ENCODE measurements at regions not wholly inside any gene's neighbourhood (a gene's known extent, or its start where the extent isn't known, plus 50 kb on each side); places are given as distances from the start of the nearest gene placed in this dataset.

DNA sequence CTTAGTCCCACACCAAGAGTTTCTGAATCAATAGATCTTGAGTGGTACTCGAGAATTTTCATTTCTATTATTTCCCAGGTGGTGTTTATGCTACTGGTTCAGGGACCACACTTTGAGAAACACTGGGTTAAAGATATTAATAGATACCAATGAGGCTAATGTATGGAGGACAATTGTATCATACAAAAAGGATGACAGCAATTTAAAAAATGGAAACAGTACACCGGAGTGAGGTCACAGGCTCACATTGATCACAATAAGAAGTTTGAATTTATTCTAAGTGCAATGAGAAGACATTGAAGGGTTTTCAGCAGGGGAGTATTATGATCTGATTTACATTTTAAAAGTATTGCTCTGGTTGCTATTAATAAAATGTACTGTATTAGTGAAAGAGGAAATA is 488.3 kb downstream of the PCDH17 start:
- TF ChIP-seq JUND (IDR thresholded peaks at IDR 0.05) (no peak), SP1 (IDR thresholded peaks at IDR 0.05) (no peak), MAX (IDR thresholded peaks at IDR 0.05) (no peak), TAF1 (conservative IDR thresholded peaks at IDR 0.05) (no peak), EGR1 (IDR thresholded peaks at IDR 0.05; ENCODE audit: low read depth in 2 of 2) (no peak), YY1 (IDR thresholded peaks at IDR 0.05) (no peak), FOXA2 (IDR thresholded peaks at IDR 0.05) (no peak), ATF3 (IDR thresholded peaks at IDR 0.05) (no peak), REST (IDR thresholded peaks at IDR 0.05) (no peak), RXRA (IDR thresholded peaks at IDR 0.05) (no peak), ZBTB33 (IDR thresholded peaks at IDR 0.05) (no peak), HNF4G (IDR thresholded peaks at IDR 0.05) (no peak), NR2F2 (IDR thresholded peaks at IDR 0.05) (no peak)
- TF ChIP-seq, protein P1, sequence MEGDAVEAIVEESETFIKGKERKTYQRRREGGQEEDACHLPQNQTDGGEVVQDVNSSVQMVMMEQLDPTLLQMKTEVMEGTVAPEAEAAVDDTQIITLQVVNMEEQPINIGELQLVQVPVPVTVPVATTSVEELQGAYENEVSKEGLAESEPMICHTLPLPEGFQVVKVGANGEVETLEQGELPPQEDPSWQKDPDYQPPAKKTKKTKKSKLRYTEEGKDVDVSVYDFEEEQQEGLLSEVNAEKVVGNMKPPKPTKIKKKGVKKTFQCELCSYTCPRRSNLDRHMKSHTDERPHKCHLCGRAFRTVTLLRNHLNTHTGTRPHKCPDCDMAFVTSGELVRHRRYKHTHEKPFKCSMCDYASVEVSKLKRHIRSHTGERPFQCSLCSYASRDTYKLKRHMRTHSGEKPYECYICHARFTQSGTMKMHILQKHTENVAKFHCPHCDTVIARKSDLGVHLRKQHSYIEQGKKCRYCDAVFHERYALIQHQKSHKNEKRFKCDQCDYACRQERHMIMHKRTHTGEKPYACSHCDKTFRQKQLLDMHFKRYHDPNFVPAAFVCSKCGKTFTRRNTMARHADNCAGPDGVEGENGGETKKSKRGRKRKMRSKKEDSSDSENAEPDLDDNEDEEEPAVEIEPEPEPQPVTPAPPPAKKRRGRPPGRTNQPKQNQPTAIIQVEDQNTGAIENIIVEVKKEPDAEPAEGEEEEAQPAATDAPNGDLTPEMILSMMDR (IDR thresholded peaks at IDR 0.05; ENCODE audit: low read depth, low read length, missing input control) = no peak
- WGBS = 74% methylated on average over 2 of the region's 2 CpGs
- H3K9me3 ChIP-seq (ENCODE audit: control insufficient read depth in 4 of 4, low read length in 3 of 4) = no peaks in the 10 kb centered on the region
- no peak overlapping the region for H3K9ac ChIP-seq (ENCODE audit: low read depth in 1 of 2, low read length in 2 of 2)
- H3K4me1 ChIP-seq (ENCODE audit: control insufficient read depth in 4 of 4, insufficient read depth in 4 of 4, low read length in 3 of 4) = no peaks in the 10 kb centered on the region
- H3K4me3 ChIP-seq (ENCODE audit: low read depth in 1 of 3, low read length in 3 of 3) = no peak overlapping the region
- no peaks in the 10 kb centered on the region for H3K36me3 ChIP-seq (ENCODE audit: control insufficient read depth in 4 of 4, insufficient read depth in 3 of 4, low read depth in 1 of 4, low read length in 3 of 4)
- no peak overlapping the region for H3K27ac ChIP-seq (ENCODE audit: low read depth in 1 of 2, low read length in 2 of 2)
- H3K27me3 ChIP-seq (ENCODE audit: control insufficient read depth in 4 of 4, insufficient read depth in 4 of 4, low read length in 3 of 4) = no peaks in the 10 kb centered on the region
- DNase-seq (ENCODE audit: low spot score) = no peak

GRCh38 chr13:58126496-58126895 is 495.0 kb downstream of the PCDH17 start:
- TF ChIP-seq MAX (IDR thresholded peaks at IDR 0.05) (no peak), YY1 (IDR thresholded peaks at IDR 0.05) (no peak), GABPA (IDR thresholded peaks at IDR 0.05 in 1 of 2, conservative IDR thresholded peaks at IDR 0.05 in 1 of 2) (no peak), FOXA1 (IDR thresholded peaks at IDR 0.05) (no peak), ZBTB33 (IDR thresholded peaks at IDR 0.05) (no peak)
- no peak overlapping the region for H3K9ac ChIP-seq (ENCODE audit: low read depth in 1 of 2, low read length in 2 of 2)
- no peak for DNase-seq (ENCODE audit: low spot score)
- H3K4me1 ChIP-seq (ENCODE audit: control insufficient read depth in 4 of 4, insufficient read depth in 4 of 4, low read length in 3 of 4) = no peaks in the 10 kb centered on the region
- no peaks in the 10 kb centered on the region for H3K9me3 ChIP-seq (ENCODE audit: control insufficient read depth in 4 of 4, low read length in 3 of 4)
- no peak overlapping the region for H3K4me3 ChIP-seq (ENCODE audit: low read depth in 1 of 3, low read length in 3 of 3)
- H3K27ac ChIP-seq (ENCODE audit: low read depth in 1 of 2, low read length in 2 of 2) = no peak overlapping the region
- no peaks in the 10 kb centered on the region for H3K36me3 ChIP-seq (ENCODE audit: control insufficient read depth in 4 of 4, insufficient read depth in 3 of 4, low read depth in 1 of 4, low read length in 3 of 4)
- H3K27me3 ChIP-seq (ENCODE audit: control insufficient read depth in 4 of 4, insufficient read depth in 4 of 4, low read length in 3 of 4) = no peaks in the 10 kb centered on the region
- 89% methylated on average over 2 of the region's 2 CpGs for WGBS
